Breast epithelium (tissue), 3 donors: ENCODE measurements at regions not wholly inside any gene's neighbourhood (a gene's known extent, or its start where the extent isn't known, plus 50 kb on each side); places are given as distances from the start of the nearest gene placed in this dataset.

ENCODE experiments used
- POLR2A ChIP-seq: fragments of 450-650 bp; IDR thresholded peaks from one replicate; pipeline ENCODE4 v1.6.1; 2016; ENCODE audit warnings: antibody characterized with exemption, mild to moderate bottlenecking, moderate library complexity
- TF ChIP-seq, protein P1 (sequence below), 3 donors: fragments of 450-650 bp; IDR thresholded peaks; one replicate each; pipeline ENCODE4 v1.5.1; 2016 to 2017; ENCODE audit warnings: antibody characterized with exemption in 3 of 3, mild to moderate bottlenecking in 3 of 3, moderate library complexity in 3 of 3

DNA sequence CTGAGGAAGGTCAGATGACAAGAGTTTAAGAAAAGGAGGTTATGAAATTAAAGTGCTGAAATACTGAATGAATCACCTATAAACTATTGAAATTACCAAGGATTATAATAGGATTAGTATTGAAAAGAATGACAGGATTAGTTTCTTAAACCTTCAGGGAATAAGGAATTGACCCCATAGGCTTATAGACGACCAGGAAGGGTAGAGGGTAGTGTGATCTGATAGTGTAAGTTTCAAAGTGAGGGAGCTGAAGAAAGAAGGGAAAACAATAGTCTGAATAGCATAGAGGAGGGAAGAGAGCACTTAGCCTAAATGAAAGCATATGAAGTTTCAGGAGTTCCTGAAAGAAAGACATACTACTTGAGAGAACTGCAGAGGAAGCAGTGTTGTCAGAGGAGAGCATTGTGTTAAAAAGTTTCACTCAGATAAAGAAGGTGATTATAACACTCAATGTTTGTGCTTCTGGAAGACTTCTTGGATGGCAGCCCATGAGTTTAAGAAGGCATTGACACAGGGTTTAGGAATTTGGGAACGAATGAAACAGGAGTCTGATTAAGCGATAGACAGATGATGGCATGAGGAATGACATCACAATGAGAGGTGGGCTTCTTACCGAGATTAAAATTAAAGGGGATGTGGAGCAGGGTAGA is 557.9 kb upstream of the GRAMD2B start:
- TF ChIP-seq, protein P1, sequence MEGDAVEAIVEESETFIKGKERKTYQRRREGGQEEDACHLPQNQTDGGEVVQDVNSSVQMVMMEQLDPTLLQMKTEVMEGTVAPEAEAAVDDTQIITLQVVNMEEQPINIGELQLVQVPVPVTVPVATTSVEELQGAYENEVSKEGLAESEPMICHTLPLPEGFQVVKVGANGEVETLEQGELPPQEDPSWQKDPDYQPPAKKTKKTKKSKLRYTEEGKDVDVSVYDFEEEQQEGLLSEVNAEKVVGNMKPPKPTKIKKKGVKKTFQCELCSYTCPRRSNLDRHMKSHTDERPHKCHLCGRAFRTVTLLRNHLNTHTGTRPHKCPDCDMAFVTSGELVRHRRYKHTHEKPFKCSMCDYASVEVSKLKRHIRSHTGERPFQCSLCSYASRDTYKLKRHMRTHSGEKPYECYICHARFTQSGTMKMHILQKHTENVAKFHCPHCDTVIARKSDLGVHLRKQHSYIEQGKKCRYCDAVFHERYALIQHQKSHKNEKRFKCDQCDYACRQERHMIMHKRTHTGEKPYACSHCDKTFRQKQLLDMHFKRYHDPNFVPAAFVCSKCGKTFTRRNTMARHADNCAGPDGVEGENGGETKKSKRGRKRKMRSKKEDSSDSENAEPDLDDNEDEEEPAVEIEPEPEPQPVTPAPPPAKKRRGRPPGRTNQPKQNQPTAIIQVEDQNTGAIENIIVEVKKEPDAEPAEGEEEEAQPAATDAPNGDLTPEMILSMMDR (IDR thresholded peaks at IDR 0.05): no peak
- TF ChIP-seq POLR2A: no peak
